ENCODE measurements at regions not wholly inside any gene's neighbourhood (a gene's known extent, or its start where the extent isn't known, plus 50 kb on each side); places are given as distances from the start of the nearest gene placed in this dataset.

- intact Hi-C loops (cut with micrococcal nuclease), result loop anchor here (2.0 kb wide), 1 partner anchor 62 kb away; the partner anchor contains the start of gene ST8SIA1
Observed at GRCh38 chr12:22396735-22397134, 62.2 kb upstream of the ST8SIA1 start.

- intact Hi-C loops (cut with micrococcal nuclease), result loop anchor here (2.0 kb wide), 1 partner anchor 61 kb away; the partner anchor contains the start of gene ST8SIA1
Observed at GRCh38 chr12:22396253-22396652, 61.7 kb upstream of the ST8SIA1 start.

GRCh38 chr12:22395666-22396065, 61.2 kb upstream of the ST8SIA1 start:
- intact Hi-C loops (cut with micrococcal nuclease), result loop anchor here (2.0 kb wide), 1 partner anchor 61 kb away; the partner anchor contains the start of gene ST8SIA1

Measured in T-helper 2 cell treated with Interferon-gamma antibody and Interleukin-4, amounts not matched to agents 100 ng/mL and 5 ng/mL, for 36 hours (primary cell).